Erythroblast (primary cell): ENCODE measurements at regions not wholly inside any gene's neighbourhood (a gene's known extent, or its start where the extent isn't known, plus 50 kb on each side); places are given as distances from the start of the nearest gene placed in this dataset.
"Not testable (repeated sequence)": the region's sequence is repeated elsewhere in the genome, so short reads cannot be mapped to it uniquely, and the experiment has no call there.

Source experiments
- DNase-seq, 2 experiments: peaks; one replicate each; lab custom pipeline; 2025; lab: John Stamatoyannopoulos, UW
- GATA1 ChIP-seq: IDR thresholded peaks from 2 replicates; pipeline ENCODE4 v1.6.1; 2011; ENCODE audit warnings: low read depth, mild to moderate bottlenecking, control low read depth, low read length, moderate library complexity
- POLR2A ChIP-seq: IDR thresholded peaks from 2 replicates; pipeline ENCODE4 v1.6.1; 2011; ENCODE audit warnings: mild to moderate bottlenecking, low read length

DNA sequence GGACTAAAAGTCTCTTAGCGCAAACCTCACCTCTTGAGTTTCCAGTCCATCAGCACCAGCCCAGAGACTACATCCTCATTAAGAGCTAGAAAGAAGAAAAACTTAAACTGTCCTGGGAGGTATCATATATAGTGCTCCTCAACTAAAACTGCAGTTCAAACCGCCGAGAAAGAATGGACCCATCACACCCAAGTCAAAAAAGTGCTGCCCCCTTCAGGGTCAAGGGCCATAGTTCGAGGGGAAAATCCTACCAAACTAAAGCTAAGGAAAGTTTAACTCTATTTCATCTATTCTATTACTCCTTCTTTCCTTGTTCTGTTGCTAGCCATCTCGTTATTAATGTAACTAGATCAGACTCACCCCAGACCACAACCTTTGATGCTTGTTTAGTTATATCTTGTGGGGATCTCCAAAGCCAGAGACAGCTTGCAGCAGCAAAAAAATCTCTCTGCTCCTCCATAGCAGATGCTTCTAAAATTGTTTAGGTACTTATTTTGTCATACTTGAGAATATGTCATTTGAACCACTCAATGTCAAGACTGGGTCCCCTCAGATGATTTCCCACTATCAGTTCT lies 134.5 kb upstream of the RMP24 start:
- TF ChIP-seq POLR2A (no peak), GATA1 (no peak)
- no peak for DNase-seq

GRCh38 chr18:35841283-35841682 lies 131.2 kb upstream of the RMP24 start:
- TF ChIP-seq POLR2A (no peak), GATA1 (no peak)
- DNase-seq, result no peak

GRCh38 chr18:35842536-35842935 lies 129.9 kb upstream of the RMP24 start:
- TF ChIP-seq POLR2A (no peak), GATA1 (no peak)
- DNase-seq, result no peak

DNA sequence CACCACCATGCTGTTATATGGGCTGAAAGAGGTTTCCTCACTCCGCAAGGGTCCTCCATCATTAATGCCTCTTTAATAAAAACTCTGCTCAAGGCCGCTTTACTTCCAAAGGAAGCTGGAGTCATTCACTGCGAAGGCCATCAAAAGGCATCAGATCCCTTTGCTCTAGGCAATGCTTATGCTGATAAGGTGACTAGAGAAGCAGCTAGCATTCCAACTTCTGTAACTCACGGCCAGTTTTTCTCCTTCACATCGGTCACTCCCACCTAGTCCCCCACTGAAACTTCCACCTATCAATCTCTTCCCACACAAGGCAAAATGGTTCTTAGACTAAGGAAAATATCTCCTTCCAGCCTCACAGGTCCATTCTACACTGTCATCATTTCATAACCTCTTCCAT lies 124.2 kb upstream of the RMP24 start:
- not testable (repeated sequence) for DNase-seq

GRCh38 chr18:35849241-35849640 lies 123.2 kb upstream of the RMP24 start:
- not testable (repeated sequence) for DNase-seq

DNA sequence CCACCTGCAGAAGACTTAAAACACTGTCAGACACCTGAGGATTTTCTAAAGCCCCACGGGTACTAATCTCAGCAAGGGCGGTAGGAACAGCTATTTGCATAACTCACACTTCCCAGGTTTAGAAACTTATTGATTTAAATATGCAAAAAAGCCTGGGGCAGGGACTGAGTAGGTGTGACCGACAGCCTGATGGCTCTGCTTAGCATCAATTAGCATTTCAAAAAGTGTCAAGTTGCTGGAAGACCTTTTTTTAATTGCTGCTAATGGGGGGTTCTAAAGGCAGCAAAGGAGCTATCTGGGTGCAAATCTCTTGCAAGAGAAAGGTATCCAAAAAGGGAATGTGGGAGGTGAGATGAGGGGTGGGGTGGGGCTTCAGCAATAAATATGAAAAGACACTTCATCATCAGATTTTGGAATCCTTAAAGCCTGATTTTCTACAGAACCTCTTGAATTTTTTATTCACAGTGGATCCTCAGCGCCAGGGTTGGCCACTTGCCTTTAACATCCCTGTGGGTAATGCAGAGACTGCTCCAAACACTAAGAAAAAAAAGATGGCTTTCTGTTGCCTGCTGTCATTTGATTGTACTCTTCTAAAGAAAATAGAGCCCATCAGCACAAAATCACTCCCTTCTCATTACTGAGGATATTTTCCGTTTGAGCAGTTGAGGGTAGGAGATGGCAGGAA lies 121.1 kb upstream of the RMP24 start:
- TF ChIP-seq GATA1, result no peak
- TF ChIP-seq POLR2A, result no peak
- no peak for DNase-seq

- no peak for DNase-seq
- no peak for TF ChIP-seq POLR2A
- TF ChIP-seq GATA1, result no peak
These were observed 119.7 kb upstream of the RMP24 start for GRCh38 chr18:35852786-35853185.

- TF ChIP-seq GATA1, result no peak
- no peak for TF ChIP-seq POLR2A
These were observed 118.4 kb upstream of the RMP24 start for GRCh38 chr18:35854095-35854494.

DNA sequence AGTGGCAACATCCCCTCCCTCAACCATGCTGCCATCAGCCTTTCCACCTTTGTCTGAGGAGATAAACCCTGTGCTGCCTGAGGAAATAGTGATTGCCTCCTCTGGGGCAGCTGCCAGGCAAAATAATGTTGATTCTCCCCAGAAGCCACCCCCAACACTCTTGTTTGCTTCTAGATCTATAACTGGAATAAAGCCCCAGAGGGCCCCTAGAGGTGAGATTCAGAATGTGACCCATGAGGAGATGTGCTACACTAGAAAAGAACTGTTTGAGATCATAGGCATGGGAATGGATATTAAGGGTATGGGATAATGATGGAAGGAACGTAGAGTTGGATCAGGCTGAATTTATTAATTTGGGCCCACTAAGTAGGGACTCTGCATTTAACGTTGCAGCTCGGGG lies 116.3 kb upstream of the RMP24 start:
- no peak for TF ChIP-seq GATA1
- no peak for DNase-seq

More at GRCh38 chr18:35854095-35854494, 118.4 kb upstream of the RMP24 start:
- DNase-seq, result no peak

DNA sequence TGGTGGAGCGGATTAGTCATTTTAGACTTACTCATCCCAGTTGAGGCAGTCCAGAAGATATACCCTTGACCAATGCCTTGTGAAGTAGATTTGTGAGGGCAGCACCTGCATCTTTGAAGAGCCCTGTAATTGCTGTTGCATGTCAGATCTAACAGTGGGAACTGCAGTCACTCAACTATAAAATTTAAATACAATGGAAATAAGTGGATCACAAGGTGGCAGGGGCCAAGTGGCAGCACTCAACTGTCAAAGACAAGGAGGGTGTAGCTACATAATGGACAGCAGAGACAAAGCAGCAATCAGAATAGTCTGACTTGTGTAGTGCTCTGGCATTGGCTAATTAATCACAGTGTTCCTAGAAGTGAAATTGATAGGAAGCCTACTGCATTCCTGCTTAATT lies 115.8 kb upstream of the RMP24 start:
- DNase-seq, result not testable (repeated sequence)

- not testable (repeated sequence) for DNase-seq
These were observed 114.9 kb upstream of the RMP24 start for GRCh38 chr18:35857581-35857980.

- TF ChIP-seq GATA1 (no peak), POLR2A (no peak)
- peak; percentile 49 to 63 for DNase-seq
These were observed 110.9 kb upstream of the RMP24 start for GRCh38 chr18:35861367-35862118.

- peak; percentile 50 to 83 for DNase-seq
- TF ChIP-seq POLR2A, result no peak
- TF ChIP-seq GATA1, result no peak
These were observed 110.3 kb upstream of the RMP24 start for GRCh38 chr18:35862119-35862640.

- DNase-seq, result no peak
- TF ChIP-seq GATA1 (no peak), POLR2A (no peak)
These were observed 107.6 kb upstream of the RMP24 start for GRCh38 chr18:35864916-35865315.

DNA sequence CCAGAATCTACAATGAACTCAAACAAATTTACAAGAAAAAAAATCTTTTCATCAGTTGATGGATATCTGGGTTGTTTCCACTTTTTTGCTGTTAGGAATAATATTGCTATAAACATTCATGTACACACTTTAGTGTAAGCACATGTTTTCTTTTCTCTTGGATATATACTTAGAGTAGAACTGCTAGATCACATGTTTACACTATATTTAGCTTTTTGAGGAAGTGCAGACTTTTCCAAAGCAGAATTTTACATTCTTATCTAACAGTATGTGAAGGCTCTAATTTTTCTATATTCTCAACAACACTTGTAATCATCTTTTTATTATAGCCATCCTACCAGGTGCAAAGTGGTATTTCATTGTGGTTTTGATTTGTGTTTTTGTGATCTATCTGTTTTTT lies 103.6 kb upstream of the RMP24 start:
- DNase-seq, result no peak

More for the DNA sequence above, 103.6 kb upstream of the RMP24 start:
- TF ChIP-seq POLR2A, result no peak
- TF ChIP-seq GATA1, result no peak
